Left ventricle myocardium inferior (tissue), 1 donor: ENCODE measurements at regions not wholly inside any gene's neighbourhood (a gene's known extent, or its start where the extent isn't known, plus 50 kb on each side); places are given as distances from the start of the nearest gene placed in this dataset.
A peak's percentile ranks its signal among the peaks of the same experiment; 100 is the strongest.

ENCODE experiments used
- DNase-seq: peaks from one replicate; pipeline ENCODE4 v3.0.0-alpha.2; 2020
- H3K27ac ChIP-seq: fragments of 200-600 bp; replicated peaks from 2 replicates; pipeline ENCODE4 v1.8.0; 2021
- H3K27me3 ChIP-seq: fragments of 200-600 bp; 2 replicates; pipeline ENCODE4 v1.8.0; 2021; ENCODE audit warnings: low read depth
- H3K36me3 ChIP-seq: fragments of 200-600 bp; 2 replicates; pipeline ENCODE4 v1.8.0; 2021
- H3K4me1 ChIP-seq: fragments of 200-600 bp; 2 replicates; pipeline ENCODE4 v1.8.0; 2021
- H3K4me3 ChIP-seq: fragments of 200-600 bp; 2 replicates; pipeline ENCODE4 v1.8.0; 2021; ENCODE audit warnings: mild to moderate bottlenecking, moderate library complexity
- H3K9me3 ChIP-seq: fragments of 200-600 bp; replicated peaks from 2 replicates; pipeline ENCODE4 v1.8.0; 2021
- CTCF ChIP-seq: fragments of 200-600 bp; IDR thresholded peaks from 2 replicates; pipeline ENCODE4 v1.8.0; 2021; ENCODE audit warnings: antibody characterized with exemption, mild to moderate bottlenecking, borderline replicate concordance
- intact Hi-C: fragments of 100-400 bp; cut with micrococcal nuclease; formaldehyde crosslinking; loops from one replicate; pipeline ENCODE4 v1.11.0; 2022
- donor health status: DM: no; HTN: yes; CAD: no; lungs with severe emphysema.

DNA sequence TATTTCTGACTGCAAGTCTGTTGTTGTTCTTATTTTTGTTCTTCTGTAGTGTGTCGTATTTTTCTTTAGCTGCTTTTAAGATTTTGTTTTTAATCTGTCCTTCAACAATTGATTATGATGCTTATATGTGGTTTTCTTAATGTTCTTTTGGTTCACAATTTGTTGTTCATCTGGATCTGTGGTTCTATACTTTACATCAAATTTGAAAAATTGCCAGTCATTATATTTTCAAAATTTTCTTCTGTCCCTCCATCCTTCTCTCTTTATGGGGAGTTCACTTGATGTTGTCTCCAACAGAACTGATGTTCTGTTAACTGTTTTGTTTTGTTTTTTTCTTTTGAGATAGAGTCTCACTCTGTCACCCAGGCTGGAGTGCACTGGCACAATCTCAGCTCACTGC lies 378.5 kb upstream of the CD180 start:
- H3K9me3 ChIP-seq = peaks cover 21% of the 10 kb centered on the region
- H3K4me1 ChIP-seq = peaks cover 9% of the 10 kb centered on the region
- no peak overlapping the region for H3K4me3 ChIP-seq
- H3K27me3 ChIP-seq = no peaks in the 10 kb centered on the region
- no peak for DNase-seq
- TF ChIP-seq CTCF = no peak
- H3K27ac ChIP-seq = no peak overlapping the region
- no peaks in the 10 kb centered on the region for H3K36me3 ChIP-seq
- intact Hi-C loops = no loop called here

GRCh38 chr5:67561151-67561932 lies 364.7 kb upstream of the CD180 start:
- no peak for TF ChIP-seq CTCF
- intact Hi-C loops = no loop called here
- no peak for DNase-seq
- Histone ChIP-seq H3K36me3 (no peaks in the 10 kb centered on the region), H3K27ac (peak overlapping the region; percentile 20), H3K27me3 (no peaks in the 10 kb centered on the region), H3K4me1 (no peaks in the 10 kb centered on the region), H3K9me3 (peaks cover 41% of the 10 kb centered on the region), H3K4me3 (no peak overlapping the region)

DNA sequence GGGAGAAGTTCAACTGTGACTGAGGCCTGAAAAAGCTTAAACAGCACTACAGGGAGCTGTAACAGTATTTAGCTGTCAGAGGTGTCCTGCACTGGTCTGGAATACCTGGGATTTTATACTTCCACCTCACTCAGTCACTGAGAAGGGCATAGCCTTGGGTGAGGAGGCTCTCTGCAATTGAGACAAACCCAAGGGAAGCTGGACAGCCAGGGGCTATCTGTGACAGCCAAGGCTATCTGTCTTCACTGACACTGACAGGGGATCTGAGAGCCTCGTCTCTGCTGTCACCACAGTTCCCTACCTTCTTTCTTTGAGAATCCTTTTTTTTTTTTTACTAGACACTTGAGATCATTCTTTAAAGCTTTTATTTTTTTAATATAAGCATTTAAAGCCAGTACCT lies 356.2 kb upstream of the CD180 start:
- no peak overlapping the region for H3K4me3 ChIP-seq
- TF ChIP-seq CTCF = no peak
- intact Hi-C loops = no loop called here

GRCh38 chr5:67549947-67550346 lies 353.3 kb upstream of the CD180 start:
- Histone ChIP-seq H3K4me3 (no peak overlapping the region), H3K4me1 (peaks cover 10% of the 10 kb centered on the region), H3K27ac (no peak overlapping the region), H3K9me3 (no peaks in the 10 kb centered on the region), H3K27me3 (no peaks in the 10 kb centered on the region), H3K36me3 (no peaks in the 10 kb centered on the region)
- TF ChIP-seq CTCF = no peak
- no peak for DNase-seq
- intact Hi-C loops = no loop called here

More for the DNA sequence above, 356.2 kb upstream of the CD180 start:
- H3K27me3 ChIP-seq = no peaks in the 10 kb centered on the region
- no peak overlapping the region for H3K27ac ChIP-seq
- no peaks in the 10 kb centered on the region for H3K9me3 ChIP-seq
- no peaks in the 10 kb centered on the region for H3K36me3 ChIP-seq
- H3K4me1 ChIP-seq = peaks cover 10% of the 10 kb centered on the region
- no peak for DNase-seq

DNA sequence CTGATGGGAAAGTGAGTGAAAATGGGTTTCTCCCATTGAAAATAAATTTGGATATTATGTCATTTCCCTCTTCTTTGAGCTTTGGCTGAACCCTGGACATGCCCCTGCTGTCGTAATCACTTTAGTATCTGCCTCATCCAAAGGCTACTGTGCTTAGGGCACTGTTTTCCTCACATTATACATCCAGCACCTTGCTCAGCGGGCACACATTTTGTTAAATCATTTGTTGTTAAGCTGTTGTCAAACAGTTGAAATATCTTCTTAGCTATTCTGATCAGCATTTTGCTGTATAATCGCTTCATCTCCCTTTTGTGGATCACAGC lies 352.7 kb upstream of the CD180 start:
- DNase-seq = no peak
- Histone ChIP-seq H3K27ac (peak overlapping the region; percentile 1), H3K4me1 (peaks cover 10% of the 10 kb centered on the region), H3K9me3 (no peaks in the 10 kb centered on the region), H3K36me3 (no peaks in the 10 kb centered on the region), H3K27me3 (no peaks in the 10 kb centered on the region), H3K4me3 (no peak overlapping the region)
- intact Hi-C loops = no loop called here
- TF ChIP-seq CTCF = no peak
